IMR-90 (cell line): ENCODE measurements at regions not wholly inside any gene's neighbourhood (a gene's known extent, or its start where the extent isn't known, plus 50 kb on each side); places are given as distances from the start of the nearest gene placed in this dataset.

ENCODE experiments used
- ATAC-seq: fragments of 200-7000 bp; cut with Tn5 transposase; 2 replicates; pipeline ENCODE4 v1.9.1; 2020; ENCODE audit warnings: low read depth, mild to moderate bottlenecking, moderate library complexity
- BruUV-seq: library from RNA; stranded (reverse); fragments of 400-500 nt; replicated peaks from 2 replicates; lab custom pipeline; 2021; lab: Mats Ljungman, UMichigan
- CTCF ChIA-PET: fragments of 300-600 bp; formaldehyde crosslinking; extraction: SDS; loops from one replicate; lab custom pipeline; 2021; ENCODE audit warnings: antibody characterized with exemption; lab: Yijun Ruan, JAX
- POLR2A ChIA-PET: fragments of 300-600 bp; sonication (Branson Sonifier 250); formaldehyde crosslinking; loops from one replicate; lab custom pipeline; 2022; ENCODE audit warnings: antibody characterized with exemption; ENCODE audit not compliant: unreplicated experiment; lab: Charles Lee
- DNase-seq: peaks from one replicate; pipeline ENCODE4 v3.0.0; 2013
- H2AFZ ChIP-seq: replicated peaks from 2 replicates; pipeline ENCODE3; 2013; ENCODE audit warnings: low read length, mild to moderate bottlenecking; ENCODE audit not compliant: poor library complexity
- H2AK5ac ChIP-seq: 2 replicates; pipeline ENCODE4 v1.6.1; 2013; ENCODE audit warnings: low read depth, low read length, inconsistent platforms
- H2AK9ac ChIP-seq: replicated peaks from 2 replicates; pipeline ENCODE3; 2013; ENCODE audit warnings: mild to moderate bottlenecking, low read depth, low read length, moderate library complexity; ENCODE audit not compliant: poor library complexity
- H2BK120ac ChIP-seq: 2 replicates; pipeline ENCODE4 v1.6.1; 2013; ENCODE audit warnings: low read depth, low read length, inconsistent platforms
- H2BK15ac ChIP-seq: 3 replicates; pipeline ENCODE4 v1.6.1; 2013; ENCODE audit warnings: low read depth, low read length, inconsistent platforms
- H2BK20ac ChIP-seq: 2 replicates; pipeline ENCODE4 v1.6.1; 2013; ENCODE audit warnings: low read depth, mild to moderate bottlenecking, inconsistent platforms, low read length, moderate library complexity
- H2BK5ac ChIP-seq: 2 replicates; pipeline ENCODE4 v1.6.1; 2013; ENCODE audit warnings: mild to moderate bottlenecking, low read depth, low read length, inconsistent platforms; ENCODE audit not compliant: poor library complexity, severe bottlenecking
- H3K14ac ChIP-seq: replicated peaks from 2 replicates; pipeline ENCODE4 v1.6.1; 2013; ENCODE audit warnings: low read depth, low read length, inconsistent platforms
- H3K18ac ChIP-seq: 2 replicates; pipeline ENCODE4 v1.6.1; 2013; ENCODE audit warnings: low read depth, low read length, control low read depth
- H3K23ac ChIP-seq: 2 replicates; pipeline ENCODE4 v1.6.1; 2013; ENCODE audit warnings: low read depth, low read length, inconsistent platforms
- H3K27ac ChIP-seq: 2 replicates; pipeline ENCODE4 v1.5.1; 2013; ENCODE audit warnings: mild to moderate bottlenecking, control low read depth, low read length; ENCODE audit not compliant: insufficient read depth
- H3K27me3 ChIP-seq: 2 replicates; pipeline ENCODE4 v1.6.1; 2013; ENCODE audit warnings: low read length; ENCODE audit not compliant: control insufficient read depth, insufficient read depth
- H3K36me3 ChIP-seq: 2 replicates; pipeline ENCODE4 v1.6.1; 2013; ENCODE audit warnings: low read length, mixed read lengths; ENCODE audit not compliant: control insufficient read depth, insufficient read depth
- H3K4ac ChIP-seq: 2 replicates; pipeline ENCODE4 v1.6.1; 2013; ENCODE audit warnings: low read depth, low read length, inconsistent platforms
- H3K4me1 ChIP-seq: 2 replicates; pipeline ENCODE4 v1.6.1; 2013; ENCODE audit warnings: low read length, mixed read lengths; ENCODE audit not compliant: control insufficient read depth, insufficient read depth
- H3K4me2 ChIP-seq: 2 replicates; pipeline ENCODE4 v1.6.1; 2013; ENCODE audit warnings: low read depth, mild to moderate bottlenecking, control low read depth, low read length, moderate library complexity
- H3K4me3 ChIP-seq: 2 replicates; pipeline ENCODE4 v1.5.1; 2013; ENCODE audit warnings: low read depth, mild to moderate bottlenecking, control low read depth, low read length, moderate library complexity; ENCODE audit not compliant: insufficient read depth
- H3K56ac ChIP-seq: 2 replicates; pipeline ENCODE4 v1.6.1; 2013; ENCODE audit warnings: low read length, inconsistent platforms; ENCODE audit not compliant: insufficient read depth; ENCODE audit errors: extremely low read depth
- H3K79me1 ChIP-seq, 2 experiments: 2 replicates each; pipeline ENCODE4 v1.6.1; 2013; ENCODE audit warnings: low read length in 2 of 2, inconsistent platforms in 1 of 2, low read depth in 1 of 2
- H3K9ac ChIP-seq: 2 replicates; pipeline ENCODE4 v1.6.1; 2013; ENCODE audit warnings: low read depth, low read length, control low read depth
- H3K9me1 ChIP-seq: 2 replicates; pipeline ENCODE4 v1.6.1; 2013; ENCODE audit warnings: low read length, inconsistent platforms; ENCODE audit not compliant: insufficient read depth
- H3K9me3 ChIP-seq: 2 replicates; pipeline ENCODE4 v1.6.1; 2013; ENCODE audit warnings: low read length; ENCODE audit not compliant: control insufficient read depth, insufficient read depth
- H4K20me1 ChIP-seq: 2 replicates; pipeline ENCODE4 v1.6.1; 2013; ENCODE audit warnings: low read length, inconsistent platforms; ENCODE audit not compliant: insufficient read depth
- H4K5ac ChIP-seq: 2 replicates; pipeline ENCODE4 v1.6.1; 2013; ENCODE audit warnings: mild to moderate bottlenecking, low read depth, low read length, control low read depth
- H4K8ac ChIP-seq, 2 experiments: 2 replicates each; pipeline ENCODE4 v1.6.1; 2013; ENCODE audit warnings: low read depth in 2 of 2, low read length in 2 of 2, control low read depth in 1 of 2, inconsistent platforms in 1 of 2
- H4K91ac ChIP-seq: 2 replicates; pipeline ENCODE4 v1.6.1; 2013; ENCODE audit warnings: low read depth, low read length, inconsistent platforms; ENCODE audit not compliant: insufficient read depth
- BHLHE40 ChIP-seq: fragments of 150-350 bp; IDR thresholded peaks from 2 replicates; pipeline ENCODE4 v1.6.1; 2016; ENCODE audit warnings: mild to moderate bottlenecking, low read depth, low read length
- CEBPB ChIP-seq: IDR thresholded peaks from 2 replicates; pipeline ENCODE4 v1.6.1; 2012; ENCODE audit warnings: low read depth, low read length, improper control_type of control experiment
- CTCF ChIP-seq: conservative IDR thresholded peaks from 2 replicates; pipeline ENCODE4 v1.5.1; 2012; ENCODE audit warnings: mild to moderate bottlenecking, low read depth, low read length, improper control_type of control experiment
- ELK1 ChIP-seq: fragments of 150-350 bp; IDR thresholded peaks from 2 replicates; pipeline ENCODE4 v1.6.1; 2016; ENCODE audit warnings: low read depth, mild to moderate bottlenecking, low read length, moderate library complexity, borderline replicate concordance
- FOS ChIP-seq: fragments of 150-350 bp; IDR thresholded peaks from 2 replicates; pipeline ENCODE4 v1.6.1; 2016; ENCODE audit warnings: low read depth, low read length
- MAZ ChIP-seq: IDR thresholded peaks from 2 replicates; pipeline ENCODE4 v1.6.1; 2012; ENCODE audit warnings: low read depth, mild to moderate bottlenecking, low read length, improper control_type of control experiment, moderate library complexity, borderline replicate concordance
- RAD21 ChIP-seq: IDR thresholded peaks from 2 replicates; pipeline ENCODE4 v1.6.1; 2012; ENCODE audit warnings: low read length, improper control_type of control experiment
- RCOR1 ChIP-seq: IDR thresholded peaks from 2 replicates; pipeline ENCODE4 v1.6.1; 2012; ENCODE audit warnings: mild to moderate bottlenecking, low read length, improper control_type of control experiment; ENCODE audit not compliant: insufficient replicate concordance
- WGBS, 2 experiments: methylation state at CpG; one replicate each; pipeline versions ENCODE4 v1.1.5 to v1.1.7; 2013; ENCODE audit warnings: missing lambda C conversion rate in 2 of 2; ENCODE audit not compliant: insufficient read length in 1 of 2; ENCODE audit errors: extremely low coverage in 2 of 2; 5-methylcytosine and 5-hydroxymethylcytosine counted together
- dilution Hi-C: fragments of 300-500 bp; cut with HindIII; formaldehyde crosslinking; loops from one replicate; pipeline ENCODE4 v1.14.3; 2018; ENCODE audit warnings: low sequenced_read_pairs; ENCODE audit not compliant: unreplicated experiment
- in situ Hi-C: fragments of 300-500 bp; cut with MboI; formaldehyde crosslinking; loops from 3 replicates; pipeline ENCODE4 v1.14.3; 2019; ENCODE audit warnings: low sequenced_read_pairs, inconsistent platforms, mixed read lengths
- intact Hi-C: fragments of 100-400 bp; cut with micrococcal nuclease; formaldehyde crosslinking; loops from 2 replicates; pipeline ENCODE4 v1.10.0; 2022

DNA sequence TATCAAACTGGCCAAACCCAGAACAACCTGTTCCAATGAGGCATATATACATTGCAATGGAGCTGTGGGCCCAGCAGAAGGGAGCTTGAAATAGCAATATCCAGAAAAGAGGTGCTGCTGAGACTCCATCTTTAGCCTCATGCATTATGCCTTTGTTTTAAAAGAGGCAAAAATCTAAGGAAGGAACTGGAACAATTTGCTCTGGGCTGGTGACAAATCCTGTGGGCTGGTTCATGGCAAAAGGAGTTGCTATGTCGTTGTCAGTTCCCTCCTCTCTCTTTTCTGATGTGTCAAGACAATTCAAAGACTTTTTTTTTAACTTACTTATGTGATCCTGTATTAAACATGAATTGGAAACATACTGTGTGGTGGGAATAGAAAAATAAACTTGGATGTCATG lies 124.2 kb upstream of the FSHR start:
- in situ Hi-C loops (no loop called here), intact Hi-C loops (no loop called here), dilution Hi-C loops (no loop called here)
- POLR2A ChIA-PET, result no interaction called here
- no peak overlapping the region for H2AK9ac ChIP-seq
- H4K8ac ChIP-seq, result no peak overlapping the region
- no peaks in the 10 kb centered on the region for H3K9me1 ChIP-seq
- no peak overlapping the region for H3K4me3 ChIP-seq
- no peak overlapping the region for H2BK120ac ChIP-seq
- H3K36me3 ChIP-seq, result no peaks in the 10 kb centered on the region
- no peak overlapping the region for H2BK5ac ChIP-seq
- H2AFZ ChIP-seq, result no peak overlapping the region
- CTCF ChIA-PET, result no interaction called here
- no peak overlapping the region for H4K5ac ChIP-seq
- no peak for DNase-seq
- no peak overlapping the region for H3K27ac ChIP-seq
- no peaks in the 10 kb centered on the region for H3K79me1 ChIP-seq
- H3K18ac ChIP-seq, result no peak overlapping the region
- no peak overlapping the region for H3K14ac ChIP-seq
- H2BK15ac ChIP-seq, result no peak overlapping the region
- no peak overlapping the region for H4K91ac ChIP-seq
- TF ChIP-seq CTCF (no peak), RAD21 (no peak), FOS (no peak), RCOR1 (no peak), BHLHE40 (no peak), ELK1 (no peak), MAZ (no peak), CEBPB (no peak)
- no peak overlapping the region for H3K56ac ChIP-seq
- H3K4me2 ChIP-seq, result no peak overlapping the region
- BruUV-seq, result no TSS peak
- H3K23ac ChIP-seq, result no peak overlapping the region
- no peaks in the 10 kb centered on the region for H4K20me1 ChIP-seq
- no peaks in the 10 kb centered on the region for H3K9me3 ChIP-seq
- no CpG with 5 or more reads among the region's 1 CpG for WGBS, 2 experiments
- no peaks in the 10 kb centered on the region for H3K27me3 ChIP-seq
- no peak overlapping the region for H2BK20ac ChIP-seq
- ATAC-seq, result no peak
- H2AK5ac ChIP-seq, result no peak overlapping the region
- H3K4ac ChIP-seq, result no peak overlapping the region
- H3K9ac ChIP-seq, result no peak overlapping the region
- no peaks in the 10 kb centered on the region for H3K4me1 ChIP-seq
